Large intestine (tissue), 3 donors: ENCODE measurements at regions not wholly inside any gene's neighbourhood (a gene's known extent, or its start where the extent isn't known, plus 50 kb on each side); places are given as distances from the start of the nearest gene placed in this dataset.

ENCODE experiments used
- DNase-seq, 2 donors: peaks; one replicate each; pipeline versions ENCODE4 v3.0.0 to v3.0.0-alpha.2; 2013
- H3K27ac ChIP-seq: one replicate; pipeline ENCODE4 v1.5.1; 2013; ENCODE audit warnings: low read length
- H3K27me3 ChIP-seq: 2 replicates; pipeline ENCODE4 v1.6.1; 2013; ENCODE audit warnings: low read length; ENCODE audit not compliant: control insufficient read depth, insufficient read depth
- H3K36me3 ChIP-seq: 2 replicates; pipeline ENCODE4 v1.6.1; 2013; ENCODE audit warnings: low read length; ENCODE audit not compliant: control insufficient read depth, insufficient read depth
- H3K4me1 ChIP-seq: one replicate; pipeline ENCODE4 v1.6.1; 2013; ENCODE audit warnings: low read length; ENCODE audit not compliant: control insufficient read depth, insufficient read depth
- H3K4me3 ChIP-seq: one replicate; pipeline ENCODE4 v1.5.1; 2013; ENCODE audit warnings: low read length
- H3K9me3 ChIP-seq: one replicate; pipeline ENCODE4 v1.6.1; 2013; ENCODE audit warnings: mild to moderate bottlenecking, low read depth, low read length, moderate library complexity; ENCODE audit not compliant: control insufficient read depth
- WGBS: methylation state at CpG from one replicate; pipeline ENCODE4 v1.1.5; 2013; ENCODE audit warnings: low lambda C conversion rate; ENCODE audit not compliant: insufficient coverage; 5-methylcytosine and 5-hydroxymethylcytosine counted together

DNA sequence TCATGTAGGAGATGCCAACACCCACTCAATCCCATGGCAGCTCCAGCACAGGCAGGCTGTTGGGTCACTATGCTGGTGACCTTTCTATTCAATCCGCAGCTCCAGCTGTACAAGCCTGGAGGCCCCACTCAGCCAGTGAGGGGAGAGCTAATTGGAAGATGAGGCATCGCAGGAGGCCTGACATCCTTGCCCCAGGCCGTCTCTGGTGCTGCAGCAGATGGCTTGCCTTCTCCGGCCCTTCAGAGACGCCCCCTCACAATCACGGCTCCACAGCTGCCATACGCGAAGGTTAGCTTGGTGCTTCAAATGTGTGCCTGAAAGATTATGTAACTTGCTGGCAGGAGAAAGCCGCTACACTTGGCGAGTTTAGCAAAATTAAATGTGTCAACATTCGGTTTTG is 104.2 kb upstream of the CLSTN2 start:
- no CpG with 5 or more reads among the region's 11 CpGs for WGBS
- Histone ChIP-seq H3K4me1 (no peaks in the 10 kb centered on the region), H3K27ac (no peak overlapping the region), H3K27me3 (peaks cover 4% of the 10 kb centered on the region), H3K4me3 (no peak overlapping the region), H3K36me3 (no peaks in the 10 kb centered on the region), H3K9me3 (no peaks in the 10 kb centered on the region)
- DNase-seq = no peak

DNA sequence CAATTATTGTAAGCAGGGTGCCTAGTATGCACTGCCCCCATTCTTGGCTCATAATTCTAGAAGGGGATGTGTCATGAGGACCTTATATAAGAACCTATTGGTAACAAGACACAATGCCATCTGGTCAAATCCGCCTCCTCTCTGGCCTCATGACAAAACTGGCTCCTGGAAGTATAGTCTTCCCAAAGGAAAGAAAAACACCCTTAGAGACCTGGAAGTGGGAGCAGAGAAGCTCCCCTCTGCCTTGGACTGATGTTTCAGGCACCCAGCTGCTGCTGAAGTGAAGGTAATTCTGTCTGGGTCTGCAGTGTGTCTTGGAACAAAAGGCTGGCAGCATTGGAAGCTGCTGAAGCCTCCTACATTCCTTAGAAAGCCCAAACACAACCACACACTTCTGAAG is 107.2 kb upstream of the CLSTN2 start:
- H3K9me3 ChIP-seq = no peaks in the 10 kb centered on the region
- peaks cover 4% of the 10 kb centered on the region for H3K27me3 ChIP-seq
- WGBS = no CpG with 5 or more reads among the region's 1 CpG
- DNase-seq = no peak
- H3K36me3 ChIP-seq = no peaks in the 10 kb centered on the region
- no peak overlapping the region for H3K27ac ChIP-seq
- no peaks in the 10 kb centered on the region for H3K4me1 ChIP-seq
- no peak overlapping the region for H3K4me3 ChIP-seq

DNA sequence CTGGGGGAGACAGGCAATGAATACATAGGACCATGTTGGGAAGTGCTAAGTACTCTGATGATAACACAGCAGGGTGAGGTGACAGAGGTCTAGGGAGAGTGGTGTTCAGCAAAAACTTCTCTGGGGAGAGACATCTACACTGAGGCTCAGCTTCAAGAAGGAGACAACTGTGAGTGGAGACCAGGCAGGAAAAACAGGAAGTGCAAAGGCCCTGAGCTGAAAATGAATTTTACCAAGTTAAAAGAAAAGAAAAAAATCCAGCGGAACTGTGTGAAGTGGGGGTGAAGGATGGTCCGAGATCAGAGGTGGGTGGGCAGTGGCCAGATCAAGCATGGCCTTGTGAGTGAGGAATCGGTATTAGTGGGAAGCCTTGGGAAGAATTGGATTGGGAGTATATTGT is 110.1 kb upstream of the CLSTN2 start:
- Histone ChIP-seq H3K27ac (no peak overlapping the region), H3K9me3 (no peaks in the 10 kb centered on the region), H3K27me3 (no peaks in the 10 kb centered on the region), H3K4me3 (no peak overlapping the region), H3K4me1 (no peaks in the 10 kb centered on the region), H3K36me3 (no peaks in the 10 kb centered on the region)
- DNase-seq = no peak
- 100% methylated on average over 2 of the region's 3 CpGs for WGBS

DNA sequence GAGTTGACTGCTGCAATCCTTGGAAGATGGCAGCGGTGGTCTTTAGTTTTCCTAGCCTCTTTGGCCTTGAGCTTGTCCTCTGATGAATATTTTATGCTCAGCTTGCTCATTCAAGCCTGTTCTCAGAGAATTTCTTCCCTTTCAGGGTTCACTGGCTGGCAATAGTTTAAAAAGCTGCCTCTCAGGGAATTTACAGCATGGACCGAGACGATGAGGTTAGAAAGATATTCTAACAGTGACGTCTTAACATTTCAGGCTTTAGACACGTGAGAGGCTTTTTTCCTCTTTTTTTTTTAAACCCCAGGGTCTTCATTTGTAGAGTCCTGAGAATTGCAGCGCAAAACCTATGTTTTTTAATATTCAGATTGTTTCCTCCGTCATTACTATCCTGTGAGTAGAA is 120.3 kb upstream of the CLSTN2 start:
- no peak for DNase-seq
- Histone ChIP-seq H3K9me3 (no peaks in the 10 kb centered on the region), H3K27me3 (no peaks in the 10 kb centered on the region), H3K27ac (no peak overlapping the region), H3K36me3 (no peaks in the 10 kb centered on the region), H3K4me1 (peaks cover 33% of the 10 kb centered on the region), H3K4me3 (no peak overlapping the region)
- WGBS = 80% methylated on average over 2 of the region's 7 CpGs

DNA sequence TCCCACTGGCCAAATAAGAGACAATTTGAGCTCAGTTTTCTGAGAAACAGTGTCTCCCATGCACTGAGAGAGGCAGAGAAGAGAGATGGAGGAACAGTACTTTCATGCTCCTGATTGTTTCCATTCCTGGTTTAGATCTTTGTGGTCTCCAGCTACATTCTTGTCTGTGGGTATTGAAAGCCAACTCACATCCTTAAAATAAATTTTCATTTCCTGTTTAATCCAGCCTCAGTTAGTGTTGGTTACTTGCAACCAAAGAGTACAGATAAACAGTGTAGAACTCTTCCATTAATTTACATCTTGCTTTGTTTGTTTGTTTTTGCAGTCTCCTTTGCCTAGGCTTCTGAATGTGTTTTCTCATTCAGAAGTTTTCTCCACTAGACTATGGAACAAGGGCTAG is 123.7 kb upstream of the CLSTN2 start:
- H3K27me3 ChIP-seq = no peaks in the 10 kb centered on the region
- peaks cover 33% of the 10 kb centered on the region for H3K4me1 ChIP-seq
- no peaks in the 10 kb centered on the region for H3K36me3 ChIP-seq
- peak overlapping the region; percentile 49 for H3K27ac ChIP-seq
- no peaks in the 10 kb centered on the region for H3K9me3 ChIP-seq
- peak in 1 of 2 donors; percentile 9 for DNase-seq
- H3K4me3 ChIP-seq = no peak overlapping the region

DNA sequence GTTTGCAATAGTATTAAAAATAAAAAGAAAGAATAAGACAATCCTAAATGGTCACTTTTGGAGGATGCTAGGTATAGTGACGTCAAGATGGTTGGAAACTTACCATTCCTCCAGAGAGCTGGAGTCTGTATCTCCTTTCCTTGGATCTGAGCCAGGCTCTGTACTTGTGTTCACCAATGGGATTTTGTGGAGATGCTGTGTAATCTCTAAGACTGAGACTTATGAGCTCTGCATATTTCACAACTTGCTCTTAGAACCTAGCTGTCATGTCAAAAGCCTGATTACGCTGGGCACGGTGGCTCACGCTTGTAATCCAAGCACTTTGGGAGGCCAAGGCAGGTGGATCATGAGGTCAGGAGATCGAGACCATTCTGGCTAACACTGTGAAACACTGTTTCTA is 126.8 kb upstream of the CLSTN2 start:
- DNase-seq = peak; percentile 49 to 68
- no CpG with 5 or more reads among the region's 5 CpGs for WGBS
- H3K9me3 ChIP-seq = no peaks in the 10 kb centered on the region

DNA sequence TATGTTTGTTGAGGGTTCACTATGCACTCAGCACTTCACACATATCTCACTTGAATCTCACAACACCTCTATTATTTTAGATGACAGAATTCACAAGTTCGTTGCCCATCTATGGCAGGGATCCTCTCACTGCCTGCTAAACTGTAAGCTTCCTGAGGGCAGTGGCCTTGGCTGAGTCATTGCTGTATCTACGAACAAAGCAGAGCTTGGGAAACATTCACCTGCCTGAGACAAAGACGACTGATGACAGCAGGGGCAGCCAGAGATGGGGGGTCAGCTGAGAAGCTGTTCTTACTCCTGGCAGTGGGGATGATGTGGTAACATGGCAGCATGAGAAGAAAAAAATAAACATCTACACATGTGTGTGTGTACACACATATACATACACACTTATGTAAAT is 125.5 kb upstream of the NMNAT3 start:
- no peaks in the 10 kb centered on the region for H3K9me3 ChIP-seq
- no peak overlapping the region for H3K27ac ChIP-seq
- H3K36me3 ChIP-seq = no peaks in the 10 kb centered on the region
- peaks cover 7% of the 10 kb centered on the region for H3K27me3 ChIP-seq
- H3K4me1 ChIP-seq = no peaks in the 10 kb centered on the region
- no peak for DNase-seq
- WGBS = no CpG with 5 or more reads among the region's 3 CpGs
- no peak overlapping the region for H3K4me3 ChIP-seq

More for the DNA sequence above, 126.8 kb upstream of the CLSTN2 start:
- no peaks in the 10 kb centered on the region for H3K36me3 ChIP-seq
- H3K4me3 ChIP-seq = no peak overlapping the region
- H3K4me1 ChIP-seq = peaks cover 26% of the 10 kb centered on the region
- peaks cover 7% of the 10 kb centered on the region for H3K27me3 ChIP-seq
- H3K27ac ChIP-seq = no peak overlapping the region

DNA sequence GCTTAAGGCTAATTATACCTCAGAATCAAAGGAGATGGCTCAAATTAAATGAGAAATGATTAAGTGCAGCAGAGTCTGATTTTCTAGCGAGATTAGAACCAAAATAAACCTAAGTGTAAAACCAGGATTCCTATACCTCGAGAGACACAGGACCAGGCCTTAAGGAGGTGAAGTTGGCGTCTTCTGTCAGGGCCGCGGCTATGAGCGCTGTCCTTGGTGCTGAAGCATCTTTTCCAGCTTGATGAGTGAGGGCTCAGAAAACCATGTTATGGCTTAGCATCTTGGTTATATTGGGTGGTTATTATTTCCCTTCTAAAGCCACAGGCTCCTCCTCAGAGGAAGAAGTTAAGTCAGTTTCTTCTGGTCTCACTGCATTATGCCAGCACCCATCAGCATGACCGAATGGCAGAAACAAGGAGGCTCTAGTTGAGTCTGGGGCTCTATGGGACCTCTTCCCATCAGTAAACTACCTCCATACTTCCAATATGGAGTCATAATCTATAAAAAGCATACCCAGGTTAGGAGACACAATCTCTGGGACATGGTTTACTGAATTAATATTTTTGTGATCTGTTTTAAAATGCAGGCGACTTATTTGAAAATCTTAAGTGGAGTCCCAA is 120.1 kb upstream of the NMNAT3 start:
- WGBS = no CpG with 5 or more reads among the region's 8 CpGs

DNA sequence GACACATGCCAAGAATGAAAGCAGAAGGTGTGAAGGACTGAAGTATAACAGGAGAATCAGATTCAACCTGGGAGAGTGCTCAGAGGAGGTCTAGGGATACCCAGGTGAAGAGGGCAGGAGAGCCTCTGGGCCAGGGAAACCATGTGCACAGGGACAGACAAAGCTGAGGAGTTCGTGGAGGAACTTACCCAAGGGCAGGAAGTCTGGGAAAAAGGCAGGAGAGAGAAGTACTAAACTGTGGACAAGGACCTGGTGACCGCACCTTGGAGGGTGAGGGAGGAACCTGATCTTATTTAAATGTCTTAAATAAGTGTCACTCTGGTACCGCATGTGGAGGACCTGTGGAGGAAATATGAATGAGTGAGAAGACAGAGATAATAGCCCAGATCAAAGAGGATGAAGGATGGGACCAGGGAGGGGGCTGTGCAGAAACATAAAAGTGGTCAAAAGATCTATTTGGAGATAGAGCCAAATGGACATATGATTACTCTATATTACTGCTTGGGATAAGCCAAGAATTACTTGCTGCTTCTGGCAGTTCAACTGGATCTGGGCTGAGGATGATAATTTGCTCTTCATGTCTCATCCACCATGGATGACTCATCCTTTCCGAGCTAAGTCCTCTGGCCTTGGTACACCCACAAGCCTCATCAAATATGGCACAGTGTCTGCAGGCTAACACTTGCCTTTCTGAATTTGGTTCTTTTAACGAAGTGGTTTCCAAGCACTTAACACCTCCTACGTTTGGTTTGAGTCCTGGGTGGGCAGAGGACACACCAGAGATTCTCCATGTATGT is 116.9 kb upstream of the NMNAT3 start:
- no CpG with 5 or more reads among the region's 6 CpGs for WGBS

More for the DNA sequence above, 120.1 kb upstream of the NMNAT3 start:
- no peak overlapping the region for H3K27ac ChIP-seq
- H3K9me3 ChIP-seq = no peaks in the 10 kb centered on the region
- no peak overlapping the region for H3K4me3 ChIP-seq
- no peaks in the 10 kb centered on the region for H3K36me3 ChIP-seq
- DNase-seq = peak in 1 of 2 donors; percentile 37
- H3K27me3 ChIP-seq = no peaks in the 10 kb centered on the region
- no peaks in the 10 kb centered on the region for H3K4me1 ChIP-seq

DNA sequence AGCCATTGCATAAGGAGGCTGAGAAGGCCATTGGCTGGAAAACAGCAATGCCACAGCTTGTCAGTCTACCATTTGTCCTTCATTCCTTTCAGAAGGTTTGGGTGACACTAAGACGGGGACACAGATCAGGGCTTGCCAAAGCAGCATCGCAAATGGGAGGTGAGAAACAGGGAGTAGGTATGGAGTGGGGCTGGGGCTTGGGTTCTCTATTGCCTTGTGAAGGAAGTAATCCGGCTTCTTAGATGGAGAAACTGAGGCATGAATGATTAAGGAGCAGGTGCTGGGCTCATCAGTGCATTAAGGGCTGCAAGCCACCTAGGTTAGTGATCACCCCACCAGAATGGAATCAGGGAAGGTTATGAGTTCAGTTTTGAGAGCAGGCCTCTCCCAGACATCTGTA is 115.6 kb upstream of the NMNAT3 start:
- Histone ChIP-seq H3K36me3 (no peaks in the 10 kb centered on the region), H3K27me3 (no peaks in the 10 kb centered on the region), H3K4me3 (no peak overlapping the region), H3K9me3 (no peaks in the 10 kb centered on the region), H3K27ac (no peak overlapping the region), H3K4me1 (no peaks in the 10 kb centered on the region)
- no peak for DNase-seq
- no CpG with 5 or more reads among the region's 3 CpGs for WGBS

More for the DNA sequence above, 116.9 kb upstream of the NMNAT3 start:
- no peak overlapping the region for H3K27ac ChIP-seq
- no peaks in the 10 kb centered on the region for H3K4me1 ChIP-seq
- H3K9me3 ChIP-seq = no peaks in the 10 kb centered on the region
- DNase-seq = no peak
- H3K4me3 ChIP-seq = no peak overlapping the region
- no peaks in the 10 kb centered on the region for H3K27me3 ChIP-seq
- no peaks in the 10 kb centered on the region for H3K36me3 ChIP-seq

DNA sequence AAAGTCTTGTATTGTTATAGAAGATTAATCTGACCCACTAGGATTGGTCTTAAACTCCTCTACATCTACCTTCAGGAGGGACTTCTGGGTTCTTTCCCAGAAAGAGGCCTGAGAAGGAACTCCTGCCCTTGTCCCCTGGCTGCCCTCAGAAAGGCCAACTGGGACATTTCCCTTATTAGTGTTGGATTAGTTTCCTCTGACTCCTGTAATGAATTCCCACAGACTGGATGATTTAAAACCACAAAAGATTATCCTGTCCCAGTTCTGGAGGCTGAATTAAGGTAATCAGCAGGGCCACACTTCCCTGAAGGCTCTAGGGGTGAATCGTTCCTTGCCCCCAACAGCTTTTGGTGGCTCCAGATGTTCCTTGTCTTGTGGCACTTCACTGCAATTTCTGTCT is 102.8 kb upstream of the NMNAT3 start:
- no peak overlapping the region for H3K27ac ChIP-seq
- H3K27me3 ChIP-seq = peaks cover 4% of the 10 kb centered on the region
- H3K9me3 ChIP-seq = no peaks in the 10 kb centered on the region
- no peak overlapping the region for H3K4me3 ChIP-seq
- H3K36me3 ChIP-seq = no peaks in the 10 kb centered on the region
- H3K4me1 ChIP-seq = no peaks in the 10 kb centered on the region
- no CpG with 5 or more reads among the region's 1 CpG for WGBS
- no peak for DNase-seq
